Muscle of leg (tissue), 3 donors: ENCODE measurements at regions not wholly inside any gene's neighbourhood (a gene's known extent, or its start where the extent isn't known, plus 50 kb on each side); places are given as distances from the start of the nearest gene placed in this dataset.

Experiments
- DNase-seq: peaks from one replicate; pipeline ENCODE4 v3.0.0; 2013
- H3K27ac ChIP-seq: one replicate; pipeline ENCODE4 v1.5.1; 2013; ENCODE audit warnings: mild to moderate bottlenecking, low read length, control low read depth
- H3K27me3 ChIP-seq: one replicate; pipeline ENCODE4 v1.6.1; 2013; ENCODE audit warnings: low read length; ENCODE audit not compliant: control insufficient read depth, insufficient read depth
- H3K36me3 ChIP-seq: one replicate; pipeline ENCODE4 v1.6.1; 2013; ENCODE audit warnings: low read length; ENCODE audit not compliant: control insufficient read depth, insufficient read depth
- H3K4me1 ChIP-seq: one replicate; pipeline ENCODE4 v1.6.1; 2013; ENCODE audit warnings: low read length; ENCODE audit not compliant: control insufficient read depth, insufficient read depth
- H3K4me3 ChIP-seq: one replicate; pipeline ENCODE4 v1.5.1; 2013; ENCODE audit warnings: low read length, control low read depth
- H3K9me3 ChIP-seq: replicated peaks from 2 replicates; pipeline ENCODE4 v1.6.1; 2013; ENCODE audit warnings: low read depth, low read length; ENCODE audit not compliant: control insufficient read depth
- WGBS: methylation state at CpG from one replicate; pipeline ENCODE4 v1.1.5; 2013; ENCODE audit warnings: missing lambda C conversion rate; ENCODE audit not compliant: insufficient coverage; 5-methylcytosine and 5-hydroxymethylcytosine counted together

- no peaks in the 10 kb centered on the region for H3K9me3 ChIP-seq
- peak; percentile 68 for DNase-seq
- H3K27ac ChIP-seq = no peak overlapping the region
- H3K4me1 ChIP-seq = no peaks in the 10 kb centered on the region
- H3K4me3 ChIP-seq = no peak overlapping the region
- no peaks in the 10 kb centered on the region for H3K27me3 ChIP-seq
- 48% methylated on average over 2 of the region's 3 CpGs for WGBS
- no peaks in the 10 kb centered on the region for H3K36me3 ChIP-seq
These were observed 74.6 kb downstream of the DNTTIP2 start for GRCh38 chr1:93804412-93804811.

- Histone ChIP-seq H3K9me3 (no peaks in the 10 kb centered on the region), H3K4me3 (no peak overlapping the region), H3K27ac (no peak overlapping the region), H3K27me3 (no peaks in the 10 kb centered on the region), H3K4me1 (peaks cover 5% of the 10 kb centered on the region), H3K36me3 (no peaks in the 10 kb centered on the region)
- WGBS = 83% methylated on average over 1 of the region's 5 CpGs
- DNase-seq = no peak
These were observed 77.5 kb downstream of the DNTTIP2 start for GRCh38 chr1:93801471-93801870.

- WGBS = 77% methylated on average over 2 of the region's 5 CpGs
These were observed 78.2 kb downstream of the DNTTIP2 start for GRCh38 chr1:93800856-93801255.

GRCh38 chr1:93798291-93798690, 80.7 kb downstream of the DNTTIP2 start:
- no CpG with 5 or more reads among the region's 1 CpG for WGBS
- H3K27ac ChIP-seq = no peak overlapping the region
- H3K4me1 ChIP-seq = peaks cover 5% of the 10 kb centered on the region
- H3K4me3 ChIP-seq = no peak overlapping the region
- H3K27me3 ChIP-seq = no peaks in the 10 kb centered on the region
- H3K36me3 ChIP-seq = no peaks in the 10 kb centered on the region
- no peaks in the 10 kb centered on the region for H3K9me3 ChIP-seq
- peak; percentile 36 for DNase-seq

More at GRCh38 chr1:93800856-93801255, 78.2 kb downstream of the DNTTIP2 start:
- Histone ChIP-seq H3K4me3 (no peak overlapping the region), H3K27me3 (no peaks in the 10 kb centered on the region), H3K36me3 (no peaks in the 10 kb centered on the region), H3K27ac (no peak overlapping the region), H3K4me1 (peaks cover 5% of the 10 kb centered on the region), H3K9me3 (no peaks in the 10 kb centered on the region)
- no peak for DNase-seq

- no peaks in the 10 kb centered on the region for H3K27me3 ChIP-seq
- H3K4me1 ChIP-seq = peaks cover 2% of the 10 kb centered on the region
- H3K27ac ChIP-seq = no peak overlapping the region
- H3K4me3 ChIP-seq = no peak overlapping the region
- no peak for DNase-seq
- no peaks in the 10 kb centered on the region for H3K9me3 ChIP-seq
- no peaks in the 10 kb centered on the region for H3K36me3 ChIP-seq
- WGBS = 93% methylated on average over 2 of the region's 3 CpGs
These were observed 94.5 kb downstream of the DNTTIP2 start for GRCh38 chr1:93784538-93784937.

- no peak overlapping the region for H3K27ac ChIP-seq
- DNase-seq = no peak
- WGBS = no CpG with 5 or more reads among the region's 2 CpGs
These were observed 95.1 kb downstream of the DNTTIP2 start for GRCh38 chr1:93783876-93784275.

GRCh38 chr1:93779540-93780165, 98.0 kb upstream of the BCAR3 start:
- H3K27ac ChIP-seq = peak overlapping the region; percentile 38
- DNase-seq = peak; percentile 28

More at GRCh38 chr1:93783876-93784275, 95.1 kb downstream of the DNTTIP2 start:
- Histone ChIP-seq H3K4me1 (peaks cover 2% of the 10 kb centered on the region), H3K27me3 (no peaks in the 10 kb centered on the region), H3K36me3 (no peaks in the 10 kb centered on the region), H3K4me3 (no peak overlapping the region), H3K9me3 (no peaks in the 10 kb centered on the region)

GRCh38 chr1:93778457-93778856, 96.8 kb upstream of the BCAR3 start:
- no peaks in the 10 kb centered on the region for H3K27me3 ChIP-seq
- no peak overlapping the region for H3K27ac ChIP-seq
- peaks cover 12% of the 10 kb centered on the region for H3K4me1 ChIP-seq
- 67% methylated on average over 1 of the region's 2 CpGs for WGBS
- no peaks in the 10 kb centered on the region for H3K9me3 ChIP-seq
- H3K36me3 ChIP-seq = no peaks in the 10 kb centered on the region
- H3K4me3 ChIP-seq = no peak overlapping the region
- DNase-seq = no peak

More at GRCh38 chr1:93779540-93780165, 98.0 kb upstream of the BCAR3 start:
- no peaks in the 10 kb centered on the region for H3K36me3 ChIP-seq
- peaks cover 5% of the 10 kb centered on the region for H3K4me1 ChIP-seq
- no peaks in the 10 kb centered on the region for H3K27me3 ChIP-seq
- H3K4me3 ChIP-seq = no peak overlapping the region
- 54% methylated on average over 4 of the region's 4 CpGs for WGBS
- no peaks in the 10 kb centered on the region for H3K9me3 ChIP-seq

GRCh38 chr1:93777255-93777654, 95.6 kb upstream of the BCAR3 start:
- H3K4me3 ChIP-seq = no peak overlapping the region
- no peaks in the 10 kb centered on the region for H3K36me3 ChIP-seq
- no CpG with 5 or more reads among the region's 2 CpGs for WGBS
- no peak for DNase-seq
- H3K27me3 ChIP-seq = no peaks in the 10 kb centered on the region
- H3K4me1 ChIP-seq = peaks cover 21% of the 10 kb centered on the region
- no peak overlapping the region for H3K27ac ChIP-seq
- H3K9me3 ChIP-seq = no peaks in the 10 kb centered on the region

GRCh38 chr1:93776728-93777127, 95.1 kb upstream of the BCAR3 start:
- WGBS = 92% methylated on average over 3 of the region's 3 CpGs
- no peaks in the 10 kb centered on the region for H3K36me3 ChIP-seq
- H3K9me3 ChIP-seq = no peaks in the 10 kb centered on the region
- H3K4me1 ChIP-seq = peaks cover 26% of the 10 kb centered on the region
- H3K27me3 ChIP-seq = no peaks in the 10 kb centered on the region
- H3K4me3 ChIP-seq = no peak overlapping the region
- H3K27ac ChIP-seq = no peak overlapping the region
- DNase-seq = no peak

- H3K27ac ChIP-seq = no peak overlapping the region
- no CpG with 5 or more reads among the region's 6 CpGs for WGBS
- H3K9me3 ChIP-seq = no peaks in the 10 kb centered on the region
- H3K27me3 ChIP-seq = no peaks in the 10 kb centered on the region
- no peaks in the 10 kb centered on the region for H3K36me3 ChIP-seq
- no peak overlapping the region for H3K4me3 ChIP-seq
- no peak for DNase-seq
- H3K4me1 ChIP-seq = peaks cover 28% of the 10 kb centered on the region
These were observed 93.6 kb upstream of the BCAR3 start for GRCh38 chr1:93775224-93775623.
